ENCODE measurements at regions not wholly inside any gene's neighbourhood (a gene's known extent, or its start where the extent isn't known, plus 50 kb on each side); places are given as distances from the start of the nearest gene placed in this dataset.

DNA sequence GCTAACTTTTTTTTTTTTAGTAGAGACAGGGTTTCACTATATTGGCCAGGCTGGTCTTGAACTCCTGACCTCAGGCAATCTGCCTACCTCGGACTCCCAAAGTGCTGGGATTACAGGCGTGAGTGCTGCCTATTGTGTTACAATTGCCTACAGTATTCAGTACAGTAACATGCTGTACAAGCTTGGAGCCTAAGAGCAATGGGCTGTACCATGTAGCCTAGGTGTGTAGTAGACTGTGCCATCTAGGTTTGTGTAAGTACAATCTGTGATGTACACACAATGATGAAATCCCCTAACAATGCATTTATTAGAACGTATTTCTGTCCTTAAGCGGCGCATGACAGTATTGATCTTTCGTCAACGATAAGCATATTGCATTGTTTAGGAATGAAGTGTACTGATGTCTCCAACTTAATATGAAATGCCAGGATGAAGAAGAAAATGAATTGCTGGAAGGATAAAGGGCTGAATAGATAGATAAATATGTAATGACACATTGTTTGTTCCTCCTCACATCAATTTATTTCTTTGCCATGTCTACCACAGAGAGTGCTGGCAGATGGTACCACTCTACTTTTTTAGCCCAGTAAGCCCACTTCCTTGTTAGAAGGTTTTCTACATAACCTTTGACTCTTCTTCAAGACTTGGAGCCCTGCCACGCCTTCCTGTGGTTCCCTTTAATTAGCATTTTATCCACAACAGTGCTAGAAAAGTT is 467.5 kb downstream of the VRK1 start:
- DNase-seq (ENCODE audit: low read depth in 2 of 2), result no peak

DNA sequence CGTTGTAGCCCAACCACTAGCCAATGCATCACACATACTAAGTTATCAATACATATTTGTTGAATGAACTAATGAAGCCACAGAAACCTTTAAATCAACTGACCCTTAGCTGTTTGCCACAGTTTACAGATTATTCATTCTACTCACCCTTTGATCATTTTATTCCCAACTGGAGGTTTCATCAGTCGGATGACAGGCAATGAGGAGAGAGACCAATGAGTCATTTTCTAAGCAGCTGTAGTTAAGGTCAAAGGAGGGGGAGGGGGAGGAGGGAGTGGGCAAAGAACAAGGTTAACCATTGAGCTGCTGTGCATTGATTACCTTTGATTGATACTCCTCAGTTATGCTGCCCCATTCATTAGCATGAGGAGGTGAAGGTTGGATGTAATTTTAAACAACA is 469.5 kb downstream of the VRK1 start:
- DNase-seq (ENCODE audit: low read depth in 2 of 2), result no peak

DNA sequence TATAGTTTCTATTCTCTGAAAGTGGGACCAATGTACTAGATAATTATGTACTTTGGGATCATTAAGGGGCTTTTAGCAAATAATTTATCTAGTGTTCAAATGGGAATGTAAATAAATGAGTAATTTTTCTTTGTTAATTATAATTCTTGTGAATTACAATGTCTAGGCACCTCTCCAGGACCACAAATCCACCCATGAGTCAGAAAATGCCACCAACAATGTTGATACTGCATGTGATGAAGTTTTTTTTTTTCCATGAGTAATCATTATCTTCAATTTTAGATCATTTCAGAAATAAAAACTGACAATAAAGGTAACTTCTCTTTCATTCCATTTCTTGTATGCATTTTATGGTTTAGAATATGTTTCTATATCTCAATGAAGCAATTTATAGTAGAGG is 470.3 kb downstream of the VRK1 start:
- DNase-seq (ENCODE audit: low read depth in 2 of 2), result no peak

DNA sequence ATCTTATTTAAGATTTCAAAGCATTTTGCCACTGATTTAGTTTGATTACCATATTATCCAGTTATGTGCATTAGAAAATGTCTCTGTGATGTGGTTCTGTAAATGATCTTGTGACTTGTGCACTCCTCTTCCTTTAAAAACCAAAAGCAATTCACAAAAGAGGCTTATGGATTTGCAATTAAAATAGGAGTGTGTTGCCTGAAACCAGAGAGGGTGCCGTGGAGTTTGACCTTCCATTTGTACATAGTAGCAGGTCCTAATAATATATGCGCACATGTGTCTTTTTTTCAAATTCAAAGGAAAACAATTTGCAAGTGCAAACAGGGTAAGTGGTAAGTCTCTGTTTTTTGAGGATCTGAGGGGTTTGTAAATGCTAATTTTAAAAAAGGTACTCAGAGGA is 470.9 kb downstream of the VRK1 start:
- no peak for DNase-seq (ENCODE audit: low read depth in 2 of 2)

DNA sequence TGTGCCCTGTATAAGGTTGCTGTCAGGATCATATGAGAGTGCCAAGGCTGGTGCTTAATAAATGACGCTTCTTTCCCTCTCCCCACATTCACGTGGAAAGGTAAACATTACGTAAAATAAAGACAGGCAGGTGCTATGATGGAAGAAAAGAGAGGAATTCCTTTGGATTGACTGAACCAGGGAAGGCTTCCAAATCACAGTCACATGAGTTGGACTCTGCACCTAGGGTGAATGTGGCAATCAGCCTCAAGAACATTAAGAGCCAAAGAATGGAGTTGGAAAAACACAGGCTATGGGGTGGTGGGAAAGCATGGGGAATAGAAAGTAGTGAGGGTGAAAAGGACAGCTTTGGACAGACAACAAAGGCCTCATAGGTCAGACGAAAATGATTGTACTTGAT is 473.1 kb downstream of the VRK1 start:
- DNase-seq (ENCODE audit: low read depth in 2 of 2), result no peak

DNA sequence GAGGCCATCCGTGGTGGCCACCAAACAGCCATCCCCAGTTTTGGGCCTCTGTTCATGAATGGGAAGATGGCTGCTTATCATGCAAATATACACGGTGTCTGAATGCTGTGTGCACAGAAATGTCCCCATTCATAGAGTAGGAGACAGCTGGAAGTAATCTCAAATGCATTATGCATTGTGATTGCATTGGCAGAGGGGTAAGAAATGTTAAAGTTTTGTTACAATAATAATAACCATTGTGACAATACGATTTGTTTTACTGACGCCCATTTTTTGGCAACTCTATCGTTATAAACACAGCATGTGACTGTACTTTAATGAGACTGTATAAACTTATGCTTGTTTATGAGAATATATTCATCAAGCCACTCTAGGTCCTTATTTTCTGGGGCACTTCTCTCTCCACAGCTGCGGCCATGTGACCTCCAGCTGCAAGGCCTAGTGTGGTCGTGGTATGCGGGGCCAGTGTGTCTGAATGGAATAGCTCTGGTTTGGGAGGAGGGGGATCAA is 474.3 kb downstream of the VRK1 start:
- DNase-seq (ENCODE audit: low read depth in 2 of 2), result no peak

DNA sequence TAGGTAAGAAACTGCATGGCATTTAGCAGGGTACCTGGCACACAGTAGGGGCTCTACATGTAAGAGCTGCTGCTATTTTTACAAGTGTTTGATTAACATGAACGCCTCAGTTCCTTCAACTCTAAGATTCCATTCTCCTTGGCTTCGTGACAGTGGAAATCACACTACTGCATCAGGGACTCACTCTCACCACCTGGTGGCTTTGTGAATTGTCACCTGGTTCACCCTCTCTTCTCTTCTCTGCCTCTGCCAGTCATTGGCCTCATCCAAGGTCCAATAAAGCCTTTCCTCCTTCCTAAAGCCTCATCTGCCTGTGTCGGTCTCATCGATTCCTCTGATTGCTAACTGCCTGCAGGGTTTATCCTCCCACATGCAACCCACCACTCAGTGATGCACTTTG is 476.4 kb downstream of the VRK1 start:
- DNase-seq (ENCODE audit: low read depth in 2 of 2), result no peak

DNA sequence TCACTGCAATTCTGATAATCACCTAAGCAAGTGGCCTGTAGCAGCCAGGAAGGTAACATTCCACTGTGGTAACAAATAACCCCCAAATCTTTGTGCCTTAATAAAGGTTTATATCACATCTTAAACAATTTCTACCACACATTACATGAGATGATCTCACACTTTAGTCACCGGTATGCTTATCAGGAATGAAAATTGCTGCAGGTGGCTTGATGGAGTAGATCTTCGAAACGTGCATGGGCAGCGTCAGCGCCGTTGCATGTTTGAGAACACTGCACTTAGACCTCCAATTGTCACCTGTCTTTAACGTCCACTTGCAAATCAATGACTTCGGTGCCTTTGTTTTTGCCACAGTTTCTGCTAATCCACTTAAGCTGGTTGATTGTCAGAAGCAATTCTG is 477.4 kb downstream of the VRK1 start:
- no peak for DNase-seq (ENCODE audit: low read depth in 2 of 2)

DNA sequence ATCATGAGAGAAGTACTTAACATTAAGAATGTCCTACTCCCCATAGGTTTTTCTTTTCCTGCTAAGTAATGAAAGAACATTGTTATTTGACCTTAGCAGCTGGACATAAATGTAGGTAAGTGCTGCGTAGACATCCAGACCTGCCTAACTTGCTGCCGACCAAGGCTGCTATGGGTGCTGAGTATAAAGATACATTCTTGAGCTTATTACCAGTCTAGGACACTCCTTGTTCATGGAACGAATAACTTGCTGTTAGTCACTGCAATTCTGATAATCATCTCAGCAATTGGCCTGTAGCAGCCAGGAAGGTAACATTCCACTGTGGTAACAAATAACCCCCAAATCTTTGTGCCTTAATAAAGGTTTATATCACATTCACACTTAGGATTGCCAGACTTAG is 478.1 kb downstream of the VRK1 start:
- no peak for DNase-seq (ENCODE audit: low read depth in 2 of 2)

DNA sequence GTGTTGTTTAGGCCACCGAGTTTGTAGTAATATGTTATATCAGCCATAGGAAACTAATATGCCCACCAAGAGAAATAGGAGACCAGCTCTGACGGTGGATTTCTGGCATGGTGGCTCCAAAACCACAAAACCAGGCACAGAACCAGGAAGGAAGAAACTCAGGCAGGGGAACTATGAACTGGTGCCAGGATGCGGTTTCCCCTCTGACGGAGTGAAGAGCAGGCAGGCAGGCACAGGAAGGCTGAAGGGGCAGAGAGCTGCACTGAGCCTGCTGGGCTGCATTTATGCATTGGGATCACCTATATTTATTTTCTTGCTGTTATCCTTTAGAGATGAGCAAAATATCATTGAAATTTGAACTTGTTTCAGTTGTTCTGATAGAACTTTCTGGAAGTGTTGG is 479.4 kb downstream of the VRK1 start:
- DNase-seq (ENCODE audit: low read depth in 2 of 2), result no peak

DNA sequence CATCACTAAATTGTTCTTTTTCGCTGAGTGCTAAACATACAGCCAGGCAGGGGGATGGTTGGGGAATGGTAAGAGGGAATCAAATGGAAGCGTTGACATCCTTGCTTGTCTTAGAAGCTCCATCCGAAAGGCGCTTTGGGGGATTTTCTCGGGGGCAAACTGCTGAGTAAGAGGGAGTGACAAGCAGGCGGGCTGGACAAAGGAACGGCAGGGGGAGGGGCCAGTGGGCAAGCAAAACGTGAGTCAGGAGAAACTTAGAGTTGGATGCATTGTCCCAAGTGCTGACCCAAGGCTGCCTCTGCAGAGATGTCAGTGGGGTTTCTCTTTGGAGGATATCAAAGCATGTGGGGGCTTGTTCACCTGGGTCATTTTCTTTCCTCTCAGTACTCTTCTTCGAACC is 480.5 kb downstream of the VRK1 start:
- DNase-seq (ENCODE audit: low read depth in 2 of 2), result no peak

DNA sequence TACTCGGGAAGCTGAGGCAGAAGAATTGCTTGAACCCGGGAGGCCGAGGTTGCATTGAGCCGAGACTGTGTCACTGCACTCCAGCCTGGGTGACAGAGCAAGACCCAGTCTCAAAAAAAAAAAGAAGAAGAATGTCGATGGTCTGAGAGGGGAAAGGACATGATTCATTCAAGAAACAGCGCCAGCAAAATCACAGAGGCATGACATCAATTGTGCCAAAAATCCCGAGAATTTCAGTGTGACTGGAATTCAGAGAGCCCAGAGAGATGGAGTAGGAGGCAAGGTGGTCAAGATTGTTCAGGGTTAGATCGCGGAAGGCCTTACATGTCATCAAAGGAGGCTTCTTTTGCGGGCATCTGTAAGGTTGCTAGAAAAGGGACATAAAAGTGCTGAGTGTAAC is 483.3 kb downstream of the VRK1 start:
- DNase-seq (ENCODE audit: low read depth in 2 of 2), result no peak

DNA sequence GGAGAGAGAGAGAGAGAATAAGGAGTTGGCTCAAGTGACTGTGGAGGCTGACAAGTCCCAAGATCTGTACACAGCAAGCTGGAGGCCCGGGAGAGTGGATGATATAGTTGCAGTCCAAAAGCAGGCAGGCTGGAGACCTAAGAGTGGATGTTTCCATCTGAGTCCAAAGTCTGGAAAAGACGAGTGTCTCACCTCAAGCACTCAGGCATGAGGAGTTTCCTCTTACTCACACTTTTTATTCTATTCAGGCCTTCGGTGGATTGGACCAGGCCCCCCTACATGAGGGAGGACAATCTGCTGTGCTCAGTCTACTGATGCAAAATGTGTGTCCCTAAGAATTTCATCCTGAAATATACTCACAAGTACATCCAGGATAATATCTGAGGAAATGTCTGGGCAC is 484.6 kb downstream of the VRK1 start:
- DNase-seq (ENCODE audit: low read depth in 2 of 2), result no peak

DNA sequence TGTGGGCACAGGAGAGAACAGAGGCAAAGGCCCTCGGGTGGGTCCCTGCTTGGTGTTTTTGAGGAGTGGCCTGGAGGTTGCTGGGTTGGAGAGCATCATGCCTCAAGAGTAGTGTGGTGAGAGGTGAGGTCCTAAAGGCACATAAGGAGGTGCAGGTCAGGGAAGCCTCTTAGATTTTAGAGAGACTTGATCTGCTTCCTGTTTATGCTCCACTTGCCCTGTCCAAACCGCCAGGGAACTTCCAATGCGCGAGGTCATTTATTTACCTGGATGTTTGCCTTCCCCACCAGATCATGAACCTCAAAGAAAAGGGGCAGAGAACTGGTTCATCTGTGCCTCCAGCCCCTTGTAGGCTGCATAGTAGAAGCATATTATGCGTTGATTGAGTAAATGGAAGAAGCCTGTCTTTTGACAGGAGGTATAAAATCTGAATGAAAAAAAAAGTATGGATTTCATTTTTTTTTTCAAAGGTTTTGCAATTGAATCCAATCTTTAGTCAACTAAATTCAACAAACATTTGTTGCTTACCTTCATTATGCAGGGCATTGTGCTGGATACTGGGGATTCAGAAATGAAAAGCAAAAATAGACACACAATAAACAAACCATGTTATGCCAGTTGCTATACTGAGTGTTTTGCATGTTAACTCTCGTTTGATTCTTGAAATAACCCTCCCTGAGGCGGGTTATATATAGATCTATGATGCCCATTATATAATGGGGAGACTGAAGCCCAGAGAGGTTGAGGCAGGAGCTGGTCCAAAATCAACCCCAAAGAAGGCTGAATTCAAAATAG is 485.2 kb downstream of the VRK1 start:
- DNase-seq (ENCODE audit: low read depth in 2 of 2), result no peak

DNA sequence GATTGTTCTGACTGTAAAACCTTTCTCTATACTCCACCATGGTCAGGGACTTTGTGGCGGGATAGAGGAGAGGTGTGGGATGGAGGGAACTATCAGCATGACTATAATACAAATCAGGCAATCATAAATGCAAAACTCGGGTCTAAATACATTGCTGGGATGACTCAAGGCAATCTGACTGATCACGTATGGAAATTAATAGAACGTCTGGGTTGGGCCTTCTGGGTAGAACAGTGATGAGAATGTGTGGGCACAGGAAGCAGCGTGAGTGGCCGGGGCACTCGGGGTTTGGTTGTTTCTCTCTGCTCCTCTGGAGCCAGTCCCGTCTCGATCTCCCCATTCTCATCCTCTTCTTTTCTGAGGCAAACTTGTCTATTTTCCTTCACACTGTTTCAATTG is 485.8 kb downstream of the VRK1 start:
- no peak for DNase-seq (ENCODE audit: low read depth in 2 of 2)

DNA sequence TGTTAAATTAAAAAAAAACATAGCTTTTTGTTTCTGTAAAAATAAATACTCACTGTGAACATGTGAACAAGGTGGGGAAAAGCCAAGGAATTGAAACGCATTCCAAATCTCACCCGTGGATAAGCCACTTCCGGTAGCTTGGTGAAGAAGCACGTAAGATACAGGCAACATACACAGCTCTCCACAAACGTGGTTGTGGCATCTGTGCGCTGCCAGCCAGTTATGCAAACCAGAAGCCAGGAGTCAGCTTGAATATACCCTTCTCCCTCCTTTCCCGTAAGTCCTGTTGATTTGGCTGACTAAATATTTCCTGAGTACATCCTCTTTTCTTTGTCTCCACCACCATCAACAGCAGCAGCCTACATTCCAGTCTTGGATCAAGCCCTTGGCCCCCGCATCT is 486.2 kb downstream of the VRK1 start:
- no peak for DNase-seq (ENCODE audit: low read depth in 2 of 2)

DNA sequence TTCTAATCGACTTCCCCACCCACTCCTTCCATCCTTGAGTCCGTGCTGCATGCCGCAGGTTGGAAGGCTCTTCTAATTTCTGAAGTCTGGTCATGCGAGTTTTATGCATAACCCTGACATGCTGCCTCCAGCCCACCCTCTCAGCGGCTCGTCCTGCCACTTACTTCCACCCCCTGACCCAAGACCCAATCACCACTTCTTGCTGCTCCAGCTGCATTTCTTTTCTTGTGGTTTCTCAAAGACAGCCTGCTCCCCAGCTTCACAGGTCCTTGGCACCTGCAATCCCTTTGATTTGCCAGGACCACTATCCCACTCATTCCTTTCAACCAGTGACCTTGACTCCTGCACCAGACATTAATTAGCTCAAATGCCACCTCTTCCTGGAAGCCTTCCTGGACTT is 486.7 kb downstream of the VRK1 start:
- no peak for DNase-seq (ENCODE audit: low read depth in 2 of 2)

DNA sequence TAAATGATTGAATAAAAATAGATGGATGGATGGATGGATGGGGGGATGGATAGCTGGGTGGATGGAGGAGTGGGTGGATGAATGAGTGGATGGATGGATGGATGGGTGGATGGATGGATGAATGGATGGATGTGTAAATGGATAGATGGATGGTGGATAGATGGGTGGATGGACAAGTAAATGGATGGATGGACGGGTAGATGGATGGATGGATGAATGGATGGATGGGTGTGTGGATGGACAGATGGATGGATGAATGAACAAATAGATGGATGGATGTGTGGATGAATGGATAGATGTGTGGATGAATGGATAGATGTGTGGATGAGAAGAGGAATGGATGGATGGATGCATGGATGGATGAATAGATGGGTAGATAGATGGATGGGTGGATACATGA is 490.8 kb downstream of the VRK1 start:
- DNase-seq (ENCODE audit: low read depth in 2 of 2), result no peak

DNA sequence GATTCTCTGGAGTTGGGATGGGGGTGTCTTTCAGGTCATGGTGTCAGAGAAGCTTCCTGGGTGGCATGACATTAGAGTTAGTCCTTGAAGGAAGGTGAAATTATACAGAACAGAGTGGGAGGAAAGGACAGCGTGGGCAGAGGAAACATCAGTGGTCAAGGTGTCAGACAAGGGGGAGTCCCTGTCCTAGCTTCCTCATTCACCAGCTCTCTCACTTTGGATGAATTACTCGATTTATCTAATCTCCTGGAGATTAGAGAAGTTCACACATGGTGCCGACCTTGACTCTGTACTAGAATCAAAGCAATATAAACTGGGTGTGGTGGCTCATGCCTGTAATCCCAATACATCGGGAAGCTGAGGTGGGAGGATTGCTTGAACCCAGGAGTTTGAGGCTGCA is 492.9 kb downstream of the VRK1 start:
- no peak for DNase-seq (ENCODE audit: low read depth in 2 of 2)

DNA sequence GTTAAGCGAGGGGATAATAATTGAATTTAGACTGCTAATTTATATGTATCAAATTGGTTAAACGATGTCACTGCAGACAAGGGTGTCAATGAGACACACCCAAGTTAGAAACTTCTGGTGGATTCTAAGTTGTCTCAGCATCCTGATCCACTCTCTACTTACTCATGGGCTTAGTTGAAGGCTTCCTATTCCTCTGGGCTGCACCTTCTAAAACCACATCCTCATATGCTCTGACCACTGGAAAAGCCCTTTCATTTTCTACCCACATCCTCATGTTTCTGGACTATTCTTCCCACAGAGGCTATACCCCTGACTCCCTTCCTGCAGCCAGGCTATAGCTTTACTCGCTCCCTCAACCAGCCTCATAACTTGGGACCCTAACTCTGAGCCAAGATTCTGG is 493.8 kb downstream of the VRK1 start:
- no peak for DNase-seq (ENCODE audit: low read depth in 2 of 2)

DNA sequence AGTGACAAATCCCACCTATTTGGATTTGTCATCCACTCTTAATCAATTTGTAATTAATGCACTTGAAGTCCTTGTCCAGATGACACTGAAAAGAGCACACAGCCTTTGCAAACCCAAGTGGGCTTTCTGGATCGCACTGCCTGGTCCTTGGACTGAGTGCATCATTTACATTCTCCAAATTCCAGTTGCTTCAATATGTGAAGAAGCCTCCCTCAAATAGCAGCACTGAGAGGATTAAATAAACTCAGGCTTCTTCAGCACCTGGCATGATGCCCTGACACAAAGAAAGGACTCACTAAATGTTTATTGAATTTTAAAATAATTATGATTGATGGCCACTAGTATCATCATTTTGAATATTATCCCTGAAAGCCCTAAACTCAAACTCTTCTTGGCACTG is 496.5 kb downstream of the VRK1 start:
- no peak for DNase-seq (ENCODE audit: low read depth in 2 of 2)

DNA sequence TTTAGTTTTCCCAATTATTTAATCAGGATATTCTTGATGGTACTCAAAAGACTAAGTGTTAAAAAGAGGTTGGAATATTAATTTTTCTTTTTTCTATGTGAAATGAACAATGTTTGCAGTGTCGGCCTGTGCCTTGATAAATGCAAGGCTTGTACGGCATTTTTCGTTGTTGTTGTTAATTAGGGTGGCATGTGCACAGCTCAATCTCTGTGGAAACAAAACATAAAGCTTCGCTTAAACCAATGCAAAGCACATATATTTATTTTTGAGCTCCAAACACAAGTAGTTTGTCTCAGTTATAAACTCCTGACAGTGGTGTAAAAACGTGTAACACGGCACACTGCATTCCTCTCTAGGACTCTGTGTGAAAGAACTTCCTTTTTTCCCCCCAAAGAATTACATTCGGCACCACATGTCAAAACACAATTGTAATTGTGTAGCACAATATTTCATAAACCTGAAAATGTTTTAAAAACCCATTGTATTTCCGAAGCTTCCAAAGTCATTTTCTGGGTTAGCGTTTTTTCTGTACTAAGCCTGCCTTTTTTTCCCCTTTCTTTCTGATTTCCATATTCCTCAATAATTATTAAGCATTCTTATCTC is 498.0 kb downstream of the VRK1 start:
- no peak for DNase-seq (ENCODE audit: low read depth in 2 of 2)

DNA sequence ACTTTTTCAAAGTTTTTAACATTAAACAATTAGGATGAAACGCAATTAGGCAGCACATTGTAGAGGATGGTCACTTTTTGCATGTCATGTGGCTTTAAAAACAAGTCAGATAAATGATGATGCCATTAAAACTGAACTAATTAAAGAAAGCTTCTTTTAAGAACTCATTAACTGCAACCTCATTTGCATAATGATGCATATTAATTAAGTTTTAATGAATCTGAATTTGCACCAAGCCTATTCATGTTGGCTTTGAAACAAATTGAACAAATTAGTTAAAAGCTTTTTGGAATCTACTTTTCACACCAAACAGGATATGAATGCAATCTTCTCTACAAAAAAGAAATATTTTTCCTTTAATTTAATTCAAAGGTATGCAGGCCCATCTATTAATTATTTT is 499.0 kb downstream of the VRK1 start:
- DNase-seq (ENCODE audit: low read depth in 2 of 2), result no peak

All from stimulated activated CD8-positive, alpha-beta memory T cell treated with anti-CD3 and anti-CD28 coated beads, Interleukin-2, amount 100 ng/mL, for 1 hour (primary cell).